ENCODE measurements at regions not wholly inside any gene's neighbourhood (a gene's known extent, or its start where the extent isn't known, plus 50 kb on each side); places are given as distances from the start of the nearest gene placed in this dataset.

DNA sequence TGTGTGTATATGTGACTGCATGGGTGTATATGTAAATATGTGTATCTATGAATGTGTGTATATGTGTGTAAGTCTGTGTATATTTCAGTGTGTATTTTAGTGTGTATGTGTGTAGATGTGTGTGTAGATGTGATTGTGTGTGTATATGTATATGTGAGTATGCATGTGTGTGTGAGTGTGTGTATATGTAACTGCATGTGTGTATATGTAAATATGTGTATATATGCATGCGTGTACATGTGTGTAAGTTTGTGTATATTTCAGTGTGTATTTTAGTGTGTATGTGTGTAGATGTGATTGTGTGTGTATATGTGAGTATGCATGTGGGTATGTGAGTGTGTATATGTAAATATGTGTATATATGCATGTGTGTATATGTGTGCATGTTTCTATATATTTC, 169.9 kb downstream of the MN1 start:
- in situ Hi-C loops (cut with HindIII; ENCODE audit: low sequenced_read_pairs): no loop called here

DNA sequence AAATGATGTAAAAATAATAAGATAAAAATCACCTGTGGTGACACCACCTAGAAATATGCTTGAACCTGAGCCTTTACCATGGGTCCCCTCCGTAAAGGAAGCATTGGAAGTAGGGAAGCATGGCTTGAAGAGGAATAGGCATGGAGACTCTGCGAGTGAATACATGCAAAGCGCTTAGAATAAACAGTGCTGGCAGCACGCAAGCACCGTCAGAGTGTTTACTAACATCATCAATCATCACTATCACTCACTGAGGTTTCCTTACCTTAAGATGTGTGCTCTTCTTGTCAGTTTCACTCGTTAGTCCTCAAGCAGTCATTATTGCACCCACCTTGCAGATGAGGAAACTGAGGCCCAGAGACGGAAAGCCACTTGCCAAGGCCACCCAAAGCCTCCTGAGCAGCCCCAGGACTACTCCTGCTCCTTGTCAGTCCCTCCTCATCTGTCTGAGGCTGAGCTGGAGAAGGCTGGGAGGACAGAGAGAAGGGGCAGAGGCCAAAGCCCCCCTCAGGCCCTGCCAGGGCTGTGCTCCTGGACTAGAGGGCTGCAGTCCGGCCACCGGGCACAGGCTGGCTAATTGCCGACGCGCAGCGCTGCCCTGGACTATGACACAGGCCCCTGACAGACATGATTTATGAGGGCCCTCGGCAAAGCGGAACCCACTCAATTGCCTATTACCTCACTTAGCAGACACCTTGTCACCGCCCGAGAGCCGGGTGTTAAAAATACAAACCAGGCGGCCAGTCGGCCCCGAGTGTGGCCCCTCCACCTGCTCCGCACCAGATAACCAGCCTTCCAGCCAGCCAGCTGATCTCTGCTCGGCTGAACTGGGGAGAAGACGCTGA, 168.9 kb downstream of the MN1 start:
- in situ Hi-C loops (cut with HindIII; ENCODE audit: low sequenced_read_pairs): no loop called here

DNA sequence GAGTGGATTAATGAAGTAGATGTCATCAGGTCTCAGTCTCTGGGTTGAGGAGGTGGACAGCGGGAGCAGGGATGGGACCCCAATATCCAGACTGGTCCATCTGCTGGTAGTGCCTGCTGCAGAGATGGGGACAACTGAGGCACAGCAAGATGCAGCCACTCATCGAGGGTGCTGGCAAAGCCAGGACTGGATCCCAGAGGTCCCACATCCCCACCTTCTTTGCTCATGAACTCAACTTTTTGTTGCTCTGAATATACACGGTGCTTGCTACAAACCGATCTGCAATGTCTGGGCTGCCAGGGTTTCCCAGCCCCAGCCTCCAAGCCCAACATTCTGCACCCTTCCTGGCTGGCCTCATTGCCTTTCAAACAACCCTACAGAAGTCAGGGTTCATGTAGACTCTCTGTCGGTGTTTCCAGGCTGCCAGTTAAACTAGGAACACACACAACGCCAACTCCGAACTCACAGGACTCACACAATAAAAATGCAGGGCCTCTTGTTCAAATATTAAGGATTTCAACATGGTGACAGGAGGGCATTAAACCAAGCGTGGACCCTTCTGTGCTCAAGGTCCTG, 168.2 kb downstream of the MN1 start:
- in situ Hi-C loops (cut with HindIII; ENCODE audit: low sequenced_read_pairs): no loop called here

DNA sequence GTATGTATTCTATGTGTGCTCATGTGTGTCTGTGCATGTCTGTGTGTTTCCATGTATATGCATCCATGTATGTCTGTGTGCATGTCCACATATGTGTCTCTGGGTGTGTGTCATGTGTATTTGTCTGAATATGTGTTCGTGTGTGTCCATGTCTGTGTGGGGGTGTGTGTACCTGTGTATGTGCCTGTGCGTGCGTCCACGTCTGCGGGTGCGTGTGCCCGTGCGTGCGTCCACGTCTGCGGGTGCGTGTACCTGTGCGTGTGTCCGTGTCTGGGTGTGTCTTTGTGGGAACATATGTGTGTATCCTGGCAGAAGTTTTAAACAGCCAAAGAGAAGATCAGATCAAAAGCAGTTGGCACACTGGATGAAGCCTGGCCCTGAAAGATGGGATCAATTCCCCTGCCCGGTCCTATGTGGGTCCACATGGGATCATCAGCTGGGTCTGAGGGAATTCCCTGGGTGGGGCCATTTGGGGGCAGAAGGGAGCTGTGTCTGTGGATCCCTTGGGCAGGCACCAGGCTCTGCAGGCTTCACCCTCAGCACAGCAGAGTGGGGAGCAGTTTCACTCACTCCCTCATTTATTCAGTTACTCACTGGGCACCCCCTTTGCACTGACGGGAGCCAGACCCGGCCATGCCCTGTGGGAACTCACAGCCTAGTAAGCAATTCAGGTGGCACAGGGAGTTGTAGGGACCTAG, 167.4 kb downstream of the MN1 start:
- in situ Hi-C loops (cut with HindIII; ENCODE audit: low sequenced_read_pairs): no loop called here

DNA sequence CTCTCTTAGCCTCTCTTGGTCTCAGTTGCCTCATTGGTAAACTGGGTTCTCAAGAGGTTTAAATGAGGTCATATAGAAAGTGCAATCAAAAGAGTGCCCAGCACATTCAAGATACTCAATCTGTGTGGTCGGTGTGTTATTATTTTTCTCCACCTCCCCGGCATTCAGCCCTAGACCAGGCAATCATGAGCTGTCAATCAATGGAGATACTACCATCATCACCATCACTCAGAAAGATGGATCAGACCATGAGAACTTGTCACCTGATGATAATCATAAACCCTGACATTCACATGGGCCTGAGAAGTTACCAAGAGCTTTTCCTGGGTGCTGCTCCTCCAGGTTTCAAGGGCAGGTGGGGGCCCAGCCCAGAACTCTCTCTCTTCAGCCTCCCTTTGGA, 166.1 kb downstream of the MN1 start:
- in situ Hi-C loops (cut with HindIII; ENCODE audit: low sequenced_read_pairs): no loop called here

DNA sequence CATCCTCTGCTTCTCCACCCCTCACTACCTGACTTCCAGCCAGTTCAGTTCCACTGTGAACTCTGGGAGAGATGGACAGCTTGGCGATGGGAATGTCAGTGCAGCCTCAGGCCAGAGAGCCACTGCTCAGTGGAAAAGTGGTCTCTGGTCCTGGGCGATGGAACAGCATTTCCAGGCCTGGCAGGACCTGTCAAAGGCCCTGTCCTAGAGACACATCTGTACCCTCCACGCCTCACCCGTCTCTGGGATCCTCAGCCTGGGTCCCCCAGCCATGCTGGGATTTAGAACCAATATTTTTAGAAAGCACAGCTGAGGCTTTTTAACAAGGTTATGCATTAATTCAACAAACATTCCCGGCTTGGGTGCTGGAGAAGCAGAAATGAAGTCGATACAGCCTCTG, 165.7 kb downstream of the MN1 start:
- in situ Hi-C loops (cut with HindIII; ENCODE audit: low sequenced_read_pairs): no loop called here

DNA sequence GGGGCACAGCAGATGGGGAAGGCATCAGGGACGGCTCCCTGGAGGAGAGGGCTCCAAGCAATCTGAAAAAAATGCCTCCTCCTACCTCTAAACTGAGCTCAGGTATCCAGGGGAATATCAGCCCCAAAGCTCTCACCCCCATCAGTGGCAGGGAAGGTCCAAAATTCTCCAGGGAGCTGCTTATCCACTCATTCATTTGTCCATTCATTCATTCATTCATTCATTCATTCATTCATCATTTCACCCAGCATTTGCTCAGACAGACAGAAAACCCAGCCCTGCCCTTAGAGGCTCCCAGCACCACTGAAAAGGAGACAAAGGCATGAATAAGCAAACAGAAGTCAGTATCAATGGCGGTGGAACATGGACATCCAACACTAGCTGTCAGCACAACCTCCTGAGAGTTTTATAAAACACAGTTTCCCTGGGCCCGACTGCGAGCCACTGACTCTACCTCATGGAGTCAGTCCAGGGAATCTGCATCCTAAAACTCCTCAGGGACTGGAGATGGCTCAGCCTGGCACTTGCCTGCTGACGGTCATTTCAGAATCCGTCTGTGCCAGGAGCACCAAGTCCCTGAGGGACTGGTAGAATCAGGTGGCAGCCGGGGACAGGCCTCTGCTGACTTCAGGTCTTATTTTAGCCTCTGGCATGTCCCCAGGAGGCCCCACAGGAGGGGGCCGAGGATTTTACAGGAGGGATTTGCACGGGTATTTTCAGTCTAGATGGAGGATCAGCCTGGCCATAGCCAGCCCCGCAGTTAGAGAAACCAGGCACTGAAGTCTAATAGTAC, 164.6 kb downstream of the MN1 start:
- in situ Hi-C loops (cut with HindIII; ENCODE audit: low sequenced_read_pairs): no loop called here

DNA sequence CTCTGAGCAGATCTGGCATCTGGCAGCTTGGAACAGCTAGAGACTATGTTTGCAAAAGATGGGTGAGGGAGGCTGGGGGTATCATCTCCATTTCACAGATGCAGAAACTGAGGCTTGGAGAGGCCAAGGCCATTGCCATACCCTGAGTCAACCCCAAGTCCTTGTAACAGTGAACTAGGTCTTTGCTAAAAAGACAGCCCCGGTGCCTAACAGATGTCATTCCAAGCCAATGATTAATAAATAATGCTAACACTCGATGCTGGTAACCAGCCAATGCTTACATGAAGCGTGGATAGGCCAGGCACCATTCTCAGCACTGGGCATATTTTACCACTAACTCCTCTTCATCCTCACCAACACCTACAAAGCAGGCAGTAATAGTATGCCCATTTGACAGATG, 164.0 kb downstream of the MN1 start:
- in situ Hi-C loops (cut with HindIII; ENCODE audit: low sequenced_read_pairs): no loop called here

DNA sequence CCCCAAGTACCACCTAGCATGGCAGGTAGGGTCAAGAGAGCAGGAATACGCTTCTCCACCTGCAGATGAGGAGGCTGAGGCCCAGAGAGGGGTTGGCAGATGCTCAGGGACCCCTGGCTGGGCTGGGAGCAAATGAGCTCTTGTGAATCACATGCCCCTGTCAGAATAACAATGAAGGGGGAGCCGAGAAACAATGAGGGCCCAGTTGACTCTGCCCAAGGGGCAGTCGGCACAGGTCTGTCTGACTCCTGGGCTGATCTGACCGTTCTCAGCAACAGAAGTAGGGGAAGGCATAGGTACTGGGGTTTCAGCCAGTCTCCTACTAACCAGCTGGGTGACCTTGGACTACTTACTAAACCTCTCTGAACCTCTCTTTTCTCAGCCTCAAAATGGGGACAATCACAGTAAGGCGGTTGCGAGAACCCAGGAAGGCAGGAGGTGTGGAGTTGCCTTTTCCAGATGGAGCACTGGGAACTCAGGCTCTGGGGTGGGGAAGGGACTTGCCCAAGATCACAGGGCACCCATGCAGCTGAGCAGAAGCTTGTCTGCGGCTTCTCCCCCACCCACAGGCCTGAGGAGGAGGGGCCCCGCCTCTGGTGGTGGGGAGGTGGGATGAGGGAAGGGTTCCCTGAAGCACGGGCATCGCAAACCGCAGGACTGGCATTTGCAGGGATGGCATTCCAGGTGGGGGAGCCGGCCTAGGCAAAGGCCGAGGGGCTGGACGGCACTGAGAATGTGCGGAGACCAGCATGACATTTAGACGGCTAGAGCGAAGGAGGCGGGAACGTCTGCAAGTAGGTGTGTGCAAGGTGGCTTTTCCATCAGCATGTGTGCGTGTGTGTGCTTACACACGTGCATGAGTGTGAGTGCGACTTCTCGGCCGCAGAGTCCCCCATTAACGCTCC, 163.0 kb downstream of the MN1 start:
- in situ Hi-C loops (cut with HindIII; ENCODE audit: low sequenced_read_pairs): no loop called here

DNA sequence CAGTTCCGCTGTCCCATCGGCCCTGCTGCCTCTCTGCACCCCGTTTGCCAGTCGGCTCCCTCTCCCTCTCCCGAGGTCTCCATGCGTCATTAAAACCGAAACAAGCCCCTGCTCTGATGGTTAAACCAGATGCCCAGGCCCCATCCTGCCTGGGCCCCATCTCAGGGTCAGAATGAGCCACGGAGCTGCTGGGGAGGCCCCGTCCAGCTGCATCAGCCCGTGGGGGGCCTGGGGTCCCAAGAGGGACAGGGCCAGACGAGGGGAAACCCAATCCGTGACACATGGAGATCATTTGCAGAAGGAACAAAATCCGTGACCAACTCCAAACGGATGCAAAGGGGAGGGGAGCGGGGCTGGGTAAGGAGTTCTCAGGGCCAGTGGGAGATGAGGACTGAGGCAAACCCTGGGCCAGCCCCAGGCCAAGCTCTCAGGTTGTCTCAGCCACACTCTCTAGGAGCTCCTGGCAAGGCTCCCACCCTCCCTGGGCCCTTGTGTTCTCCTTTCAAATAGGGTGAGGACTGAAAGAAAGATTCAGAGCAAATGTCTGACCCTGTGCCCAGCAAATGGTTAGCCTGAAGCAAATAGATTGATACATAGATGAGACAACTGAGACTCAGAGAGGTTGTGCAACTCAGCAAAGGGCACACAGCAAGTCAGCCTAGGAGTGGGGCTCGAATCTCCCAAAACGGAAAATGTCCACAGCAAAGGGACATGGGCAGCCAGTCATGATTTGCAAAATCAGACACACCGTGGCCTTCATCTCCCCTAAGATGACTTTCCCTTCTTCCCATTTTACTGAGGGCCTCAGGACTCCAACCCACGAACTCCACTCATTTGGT, 162.1 kb downstream of the MN1 start:
- in situ Hi-C loops (cut with HindIII; ENCODE audit: low sequenced_read_pairs): no loop called here

DNA sequence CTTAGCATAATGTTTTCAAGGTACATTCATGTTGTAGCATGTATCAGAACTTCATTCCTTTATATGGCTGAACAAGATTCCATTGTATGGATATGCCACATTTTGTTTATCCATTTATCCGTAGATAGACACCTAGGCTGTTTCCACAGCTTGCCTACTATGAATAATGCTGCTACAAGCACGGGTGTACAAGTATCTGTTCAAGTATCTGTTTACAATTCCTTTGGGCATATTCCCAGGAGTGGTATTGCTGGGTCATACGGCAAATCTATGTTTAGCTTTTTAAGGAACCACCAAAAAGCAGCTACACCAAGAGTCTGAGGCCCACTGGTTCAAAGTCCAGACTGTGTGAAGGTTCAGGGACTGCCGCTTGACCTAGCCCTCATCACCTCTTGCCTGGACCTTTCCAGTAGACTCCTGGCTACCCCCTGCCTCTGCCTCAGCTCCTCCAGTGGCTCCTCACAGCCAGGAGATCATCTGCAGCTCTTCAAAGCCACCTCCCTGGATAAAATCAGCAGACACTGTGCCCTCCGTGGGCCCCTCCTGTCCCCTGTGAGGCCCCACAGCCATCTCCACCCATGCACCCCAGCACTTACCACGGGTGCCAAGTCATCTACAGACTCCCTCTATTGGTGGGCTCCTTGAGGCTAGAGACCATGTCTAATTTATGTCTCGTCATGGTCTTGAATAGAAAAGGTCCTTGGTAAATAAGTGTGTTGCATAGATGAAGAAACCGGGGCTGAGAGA, 160.3 kb downstream of the MN1 start:
- in situ Hi-C loops (cut with HindIII; ENCODE audit: low sequenced_read_pairs): no loop called here

DNA sequence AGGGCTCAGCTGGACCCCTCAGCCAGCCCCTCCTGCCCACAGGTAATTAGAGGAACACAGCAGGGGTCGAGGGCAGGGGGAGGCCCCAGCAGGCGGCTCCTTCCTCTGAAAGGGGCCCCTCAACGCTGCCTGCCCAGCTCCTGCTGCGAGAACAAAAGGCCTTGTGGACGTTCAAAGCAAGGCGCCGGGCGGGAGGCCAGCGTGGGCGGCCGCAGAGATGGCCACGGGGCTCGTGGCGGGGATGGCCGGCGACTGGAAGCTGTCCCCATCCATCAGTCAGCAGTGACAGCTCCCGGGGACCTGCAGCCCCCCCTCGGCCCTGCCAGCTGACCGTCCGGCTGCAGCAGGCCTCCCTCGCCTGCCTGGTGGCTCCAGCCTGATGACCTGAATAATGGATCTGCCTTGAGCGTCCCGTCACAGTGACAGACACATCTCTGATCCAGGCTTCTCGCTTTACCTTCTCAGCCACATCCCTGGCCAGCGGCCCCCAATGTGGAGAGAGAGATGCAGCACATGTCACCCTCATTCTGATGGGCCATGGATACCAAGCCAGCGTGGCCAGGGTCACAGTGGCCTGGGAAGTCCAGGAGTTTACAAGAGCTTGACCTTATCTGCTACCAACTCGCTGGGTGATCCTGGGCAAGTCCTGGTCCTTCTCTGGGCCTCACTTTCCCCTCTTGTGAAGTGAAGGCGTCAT, 159.3 kb downstream of the MN1 start:
- in situ Hi-C loops (cut with HindIII; ENCODE audit: low sequenced_read_pairs): no loop called here

DNA sequence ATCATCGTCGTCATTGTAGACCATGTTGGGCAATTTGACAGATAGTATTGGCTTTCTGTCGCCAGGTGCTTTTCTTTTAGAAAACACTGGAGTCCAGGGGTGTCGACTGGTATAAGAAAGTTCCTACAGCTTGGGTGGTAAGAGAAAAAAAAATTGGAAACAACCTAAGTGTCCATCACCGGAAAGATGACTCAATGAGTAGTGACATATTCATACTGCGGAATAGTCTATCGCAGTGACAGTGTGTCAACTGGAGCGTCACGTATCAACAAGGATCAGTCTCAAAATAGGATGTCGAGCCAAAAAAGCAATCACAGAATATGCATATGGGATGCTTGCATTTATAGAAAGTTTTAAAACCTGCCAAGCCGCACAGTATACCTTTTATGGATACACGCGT, 157.6 kb downstream of the MN1 start:
- in situ Hi-C loops (cut with HindIII; ENCODE audit: low sequenced_read_pairs): no loop called here

DNA sequence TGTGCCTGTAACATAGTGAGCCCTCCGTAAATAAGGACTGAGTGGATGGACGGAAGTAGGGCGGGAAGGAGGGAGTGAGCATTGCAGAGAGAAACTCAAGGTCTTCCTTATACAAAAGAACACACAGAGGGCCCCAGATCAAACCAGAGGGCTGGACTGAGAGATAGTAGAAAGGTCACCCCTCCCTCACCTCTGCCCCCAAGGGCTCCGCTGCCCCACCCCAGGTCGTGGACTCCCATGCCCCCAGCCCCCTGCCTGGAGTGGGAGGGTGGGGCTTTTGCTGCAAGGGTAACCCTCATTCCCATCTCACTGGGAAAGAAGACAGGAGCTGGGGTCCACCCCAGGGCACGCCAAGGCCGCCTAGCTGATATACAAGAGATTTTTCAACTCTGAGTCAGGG, 157.0 kb downstream of the MN1 start:
- in situ Hi-C loops (cut with HindIII; ENCODE audit: low sequenced_read_pairs): no loop called here

DNA sequence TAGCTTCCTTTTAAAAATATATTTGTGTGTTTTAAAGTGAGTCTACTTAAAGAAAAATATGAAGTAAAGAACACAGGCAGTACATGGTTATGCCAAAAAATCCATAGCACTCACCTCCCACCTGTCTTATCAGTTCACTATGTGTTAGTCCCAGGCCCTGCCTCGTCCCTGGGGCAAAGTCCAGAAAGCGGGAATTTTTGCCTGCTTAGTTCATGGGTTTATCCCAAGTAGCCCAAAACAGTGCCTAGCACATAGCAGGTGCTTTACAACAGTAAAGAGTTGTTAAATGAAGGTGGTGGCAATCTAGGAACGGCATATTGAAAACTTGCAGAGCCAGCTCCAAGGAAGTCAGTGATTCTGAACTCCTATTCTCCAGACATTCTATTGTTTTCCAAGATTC, 154.0 kb downstream of the MN1 start:
- in situ Hi-C loops (cut with HindIII; ENCODE audit: low sequenced_read_pairs): no loop called here

DNA sequence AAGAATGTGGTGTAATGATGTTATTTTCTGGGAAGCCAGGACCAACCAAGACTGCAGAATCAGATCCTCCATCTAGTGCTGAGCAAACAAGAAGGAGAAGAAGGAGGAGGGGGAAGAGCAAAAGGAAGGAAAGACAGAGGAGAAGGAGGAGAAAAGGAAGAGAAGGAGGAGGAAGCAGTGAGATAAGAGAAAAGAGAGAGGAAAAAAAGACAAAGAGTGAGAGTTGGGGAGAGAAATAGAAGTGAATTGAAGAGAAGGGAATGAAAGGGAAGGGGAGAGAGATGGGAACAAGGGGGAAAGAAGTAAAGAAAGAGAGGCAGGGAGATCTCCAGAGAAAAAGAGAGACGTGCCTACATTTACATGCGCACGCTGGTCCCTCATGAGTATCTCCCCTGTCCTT, 153.5 kb downstream of the MN1 start:
- in situ Hi-C loops (cut with HindIII; ENCODE audit: low sequenced_read_pairs): no loop called here

DNA sequence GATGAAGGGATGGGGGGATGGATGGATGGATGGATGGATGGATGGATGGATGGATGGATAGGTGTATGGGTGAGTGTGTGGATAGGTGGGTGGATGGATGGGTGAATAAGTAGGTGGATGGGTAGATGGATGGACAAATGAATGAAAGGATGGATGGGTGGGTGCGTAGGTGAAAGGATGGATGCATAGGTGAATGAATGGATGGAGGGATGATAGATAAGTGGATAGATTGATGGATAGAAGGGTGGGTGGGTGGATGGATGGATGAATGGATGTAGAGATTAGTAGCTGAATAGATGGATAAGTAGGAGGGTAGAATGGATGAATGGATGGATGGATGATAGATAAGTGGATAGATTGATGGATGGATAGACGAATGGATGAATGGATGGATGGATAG, 152.7 kb downstream of the MN1 start:
- in situ Hi-C loops (cut with HindIII; ENCODE audit: low sequenced_read_pairs): no loop called here

DNA sequence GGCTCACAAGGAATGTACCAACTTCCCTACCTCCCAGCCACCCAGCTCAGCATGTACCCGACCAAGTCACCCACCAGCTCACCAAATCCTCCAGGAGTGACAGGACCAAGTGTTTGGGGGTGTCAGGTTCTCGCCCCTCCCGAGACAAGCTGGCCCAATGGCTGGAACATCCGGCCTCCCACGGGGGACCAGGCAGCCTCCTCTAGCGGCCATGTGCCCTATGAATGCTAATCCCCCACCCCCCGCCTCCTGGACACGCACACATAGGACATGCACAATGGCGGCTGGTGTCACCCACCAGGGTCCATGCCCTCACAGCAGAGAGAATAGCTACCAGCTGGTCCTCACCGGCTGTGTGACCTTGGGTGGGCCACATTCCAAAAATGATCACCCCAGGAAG, 151.0 kb downstream of the MN1 start:
- in situ Hi-C loops (cut with HindIII; ENCODE audit: low sequenced_read_pairs): no loop called here
